SK-N-SH (cell line): ENCODE measurements at regions not wholly inside any gene's neighbourhood (a gene's known extent, or its start where the extent isn't known, plus 50 kb on each side); places are given as distances from the start of the nearest gene placed in this dataset.

Source experiments
- CTCF ChIA-PET: fragments of 300-600, 350-600 bp; formaldehyde crosslinking; extraction: SDS; loops from one replicate; lab custom pipeline; 2021; lab: Yijun Ruan, JAX
- POLR2A ChIA-PET: fragments of 350-600 bp; sonication (Branson Sonifier 250); formaldehyde crosslinking; extraction: SDS; loops from one replicate; lab custom pipeline; 2020; ENCODE audit warnings: antibody characterized with exemption, inconsistent platforms; lab: Yijun Ruan, JAX
- DNase-seq: peaks from one replicate; pipeline ENCODE4 v3.0.0; 2012
- H2AFZ ChIP-seq: fragments of 200-600 bp; sonication (generic); 2 replicates; pipeline ENCODE4 v1.8.1; 2016; ENCODE audit warnings: antibody characterized with exemption, mild to moderate bottlenecking, low read depth
- H3F3A ChIP-seq: fragments of 200-600 bp; sonication (generic); replicated peaks from 2 replicates; pipeline ENCODE3; 2016; ENCODE audit warnings: antibody characterized with exemption, mild to moderate bottlenecking; ENCODE audit not compliant: insufficient read depth
- H3K27ac ChIP-seq, 2 experiments: fragments of 200-500 bp in 1 of 2; fragments of 200-600 bp in 1 of 2; sonication (Bioruptor generic) in 1 of 2; sonication (generic), shearing (Covaris generic) in 1 of 2; 2 replicates each; pipeline versions ENCODE4 v1.5.1 to v1.6.1; 2014 to 2016; ENCODE audit warnings: low read depth in 2 of 2, inconsistent platforms in 1 of 2, low read length in 1 of 2, mild to moderate bottlenecking in 1 of 2, mixed read lengths in 1 of 2
- H3K27me3 ChIP-seq: fragments of 200-600 bp; sonication (generic), shearing (Covaris generic); 2 replicates; pipeline ENCODE4 v1.6.1; 2016; ENCODE audit warnings: mixed run types; ENCODE audit not compliant: insufficient read depth
- H3K36me3 ChIP-seq, 2 experiments: fragments of 200-500 bp in 1 of 2; fragments of 200-600 bp in 1 of 2; sonication (Bioruptor generic) in 1 of 2; sonication (generic) in 1 of 2; replicated peaks in 1 of 2; 2 replicates each; pipeline versions ENCODE3 to v1.5.1; 2014 to 2016; ENCODE audit warnings: low read length in 1 of 2, mild to moderate bottlenecking in 1 of 2; ENCODE audit not compliant: insufficient read depth in 2 of 2, control insufficient read depth in 1 of 2
- H3K4me1 ChIP-seq, 2 experiments: fragments of 200-500 bp in 1 of 2; fragments of 200-600 bp in 1 of 2; sonication (Bioruptor generic) in 1 of 2; sonication (generic), shearing (Covaris generic) in 1 of 2; 2 replicates each; pipeline versions ENCODE4 v1.5.1 to v1.6.1; 2014 to 2016; ENCODE audit warnings: low read depth in 1 of 2, low read length in 1 of 2, mixed run types in 1 of 2; ENCODE audit not compliant: insufficient read depth in 2 of 2, control insufficient read depth in 1 of 2
- H3K4me2 ChIP-seq: fragments of 200-600 bp; sonication (generic), shearing (Covaris generic); 2 replicates; pipeline ENCODE4 v1.6.1; 2017; ENCODE audit warnings: mixed run types
- H3K4me3 ChIP-seq, 2 experiments: fragments of 200-500 bp in 1 of 2; fragments of 200-600 bp in 1 of 2; sonication (Bioruptor generic) in 1 of 2; sonication (generic), shearing (Covaris generic) in 1 of 2; 2 replicates each; pipeline versions ENCODE4 v1.5.1 to v1.8.1; 2014 to 2016; ENCODE audit warnings: low read depth in 2 of 2, inconsistent platforms in 1 of 2, low read length in 1 of 2, mild to moderate bottlenecking in 1 of 2, mixed read lengths in 1 of 2, moderate library complexity in 1 of 2
- H3K79me2 ChIP-seq: fragments of 200-600 bp; sonication (generic); 2 replicates; pipeline ENCODE4 v1.8.1; 2017; ENCODE audit warnings: mild to moderate bottlenecking; ENCODE audit not compliant: insufficient read depth
- H3K9ac ChIP-seq: fragments of 200-600 bp; sonication (generic); 2 replicates; pipeline ENCODE4 v1.6.1; 2017; ENCODE audit warnings: mixed run types
- H3K9me2 ChIP-seq: fragments of 200-600 bp; sonication (generic); 2 replicates; pipeline ENCODE4 v1.6.1; 2017; ENCODE audit warnings: mixed run types
- H3K9me3 ChIP-seq: fragments of 200-600 bp; sonication (generic); 2 replicates; pipeline ENCODE4 v1.6.1; 2017; ENCODE audit warnings: mixed run types, mild to moderate bottlenecking, moderate library complexity
- H4K20me1 ChIP-seq: fragments of 200-600 bp; sonication (generic); 2 replicates; pipeline ENCODE4 v1.6.1; 2017; ENCODE audit warnings: mild to moderate bottlenecking, mixed run types; ENCODE audit not compliant: insufficient read depth
- CHD2 ChIP-seq: fragments of 150-350 bp; IDR thresholded peaks from 2 replicates; pipeline ENCODE4 v1.6.1; 2018; ENCODE audit warnings: low read length; ENCODE audit not compliant: partially characterized antibody
- CTCF ChIP-seq: fragments of 200-600 bp; sonication (generic); IDR thresholded peaks from 2 replicates; pipeline ENCODE4 v1.6.1; 2017; ENCODE audit warnings: antibody characterized with exemption, mild to moderate bottlenecking, moderate library complexity
- FOSL2 ChIP-seq: IDR thresholded peaks from 2 replicates; pipeline ENCODE4 v1.4.0; 2012; ENCODE audit warnings: low read depth, mild to moderate bottlenecking, moderate library complexity, borderline replicate concordance
- FOXM1 ChIP-seq: IDR thresholded peaks from 2 replicates; pipeline ENCODE4 v1.4.0; 2012; ENCODE audit warnings: low read depth, mild to moderate bottlenecking
- GABPA ChIP-seq: IDR thresholded peaks from 2 replicates; pipeline ENCODE4 v1.4.0; 2012; ENCODE audit warnings: low read depth, mild to moderate bottlenecking
- JUND ChIP-seq: IDR thresholded peaks from 2 replicates; pipeline ENCODE4 v1.4.0; 2012
- NFIC ChIP-seq: IDR thresholded peaks from 2 replicates; pipeline ENCODE4 v1.4.0; 2012; ENCODE audit warnings: borderline replicate concordance
- NRF1 ChIP-seq: IDR thresholded peaks from 2 replicates; pipeline ENCODE4 v1.6.1; 2012; ENCODE audit warnings: low read depth, mild to moderate bottlenecking, low read length
- RAD21 ChIP-seq: IDR thresholded peaks from 2 replicates; pipeline ENCODE4 v1.6.1; 2012; ENCODE audit warnings: mild to moderate bottlenecking, low read length
- REST ChIP-seq: IDR thresholded peaks from 2 replicates; pipeline ENCODE4 v1.6.1; 2012; ENCODE audit warnings: mild to moderate bottlenecking, low read depth, low read length, moderate library complexity
- RFX5 ChIP-seq: IDR thresholded peaks from 2 replicates; pipeline ENCODE4 v1.6.1; 2012; ENCODE audit warnings: mild to moderate bottlenecking, improper control_type of control experiment, low read length
- RXRA ChIP-seq: IDR thresholded peaks from 2 replicates; pipeline ENCODE4 v1.4.0; 2012; ENCODE audit warnings: low read depth, mild to moderate bottlenecking, borderline replicate concordance
- SMC3 ChIP-seq: IDR thresholded peaks from 2 replicates; pipeline ENCODE4 v1.6.1; 2012; ENCODE audit warnings: low read depth, low read length, improper control_type of control experiment
- TAF1 ChIP-seq: IDR thresholded peaks from 2 replicates; pipeline ENCODE4 v1.6.1; 2012; ENCODE audit warnings: low read depth, mild to moderate bottlenecking, low read length, moderate library complexity, borderline replicate concordance
- YY1 ChIP-seq: IDR thresholded peaks from 2 replicates; pipeline ENCODE4 v1.4.0; 2012; ENCODE audit warnings: low read depth, mild to moderate bottlenecking
- WGBS: methylation state at CpG from one replicate; pipeline ENCODE4 v1.1.6; 2017; ENCODE audit warnings: low lambda C conversion rate; 5-methylcytosine and 5-hydroxymethylcytosine counted together

GRCh38 chr3:34408088-34408487 lies 609.7 kb downstream of the PDCD6IP start:
- POLR2A ChIA-PET: no interaction called here
- Histone ChIP-seq H3K79me2 (no peaks in the 10 kb centered on the region), H3K4me3 (no peak overlapping the region), H3K9ac (no peak overlapping the region), H3K4me2 (no peak overlapping the region), H3K36me3 (no peaks in the 10 kb centered on the region), H4K20me1 (no peaks in the 10 kb centered on the region), H2AFZ (no peak overlapping the region), H3K9me3 (no peaks in the 10 kb centered on the region), H3K4me1 (peaks cover 2 to 4% of the 10 kb centered on the region in 2 experiments; a peak in 2 of 4 replicates), H3F3A (no peaks in the 10 kb centered on the region), H3K27me3 (no peaks in the 10 kb centered on the region), H3K27ac (no peak overlapping the region), H3K9me2 (no peaks in the 10 kb centered on the region)
- CTCF ChIA-PET: interaction anchor here (0.7 kb wide), 1 partner anchor 1512 kb away, joined by 4 read pairs; no protein-coding TSS in a partner anchor
- DNase-seq: no peak
- no peak for TF ChIP-seq NRF1
- TF ChIP-seq GABPA: no peak
- no peak for TF ChIP-seq CHD2
- TF ChIP-seq REST: no peak
- TF ChIP-seq RFX5: no peak
- no peak for TF ChIP-seq YY1
- no peak for TF ChIP-seq SMC3
- no peak for TF ChIP-seq RAD21
- TF ChIP-seq RXRA: no peak
- TF ChIP-seq JUND: no peak
- no peak for TF ChIP-seq FOSL2
- TF ChIP-seq NFIC: no peak
- TF ChIP-seq CTCF: no peak
- whole genome bisulfite sequencing: 32% methylated on average over 3 of the region's 3 CpGs

GRCh38 chr3:34411596-34411995 lies 613.2 kb downstream of the PDCD6IP start:
- Histone ChIP-seq H3K4me3 (no peak overlapping the region), H3K27me3 (no peaks in the 10 kb centered on the region), H4K20me1 (no peaks in the 10 kb centered on the region), H3K9me3 (no peaks in the 10 kb centered on the region), H3K4me2 (no peak overlapping the region), H3K36me3 (no peaks in the 10 kb centered on the region), H3F3A (no peaks in the 10 kb centered on the region), H3K9me2 (no peaks in the 10 kb centered on the region), H2AFZ (no peak overlapping the region)
- CTCF ChIA-PET: no interaction called here
- POLR2A ChIA-PET: no interaction called here
- DNase-seq: no peak
- TF ChIP-seq CHD2: no peak
- no peak for TF ChIP-seq FOXM1
- no peak for TF ChIP-seq NRF1
- no peak for TF ChIP-seq TAF1
- TF ChIP-seq, all 33 proteins: peak for 0
- Histone ChIP-seq H3K27ac (no peak overlapping the region), H3K9ac (no peak overlapping the region), H3K4me1 (peaks cover 2 to 4% of the 10 kb centered on the region in 2 experiments; a peak in 2 of 4 replicates), H3K79me2 (no peaks in the 10 kb centered on the region)
- 20% methylated on average over 1 of the region's 1 CpG for WGBS
